Ectodermal cell (in vitro differentiated cells): ENCODE measurements at regions not wholly inside any gene's neighbourhood (a gene's known extent, or its start where the extent isn't known, plus 50 kb on each side); places are given as distances from the start of the nearest gene placed in this dataset.
"Not testable (repeated sequence)": the region's sequence is repeated elsewhere in the genome, so short reads cannot be mapped to it uniquely, and the experiment has no call there.

ENCODE experiments used
- H3K27ac ChIP-seq: 2 replicates; pipeline ENCODE4 v1.7.0; 2013; ENCODE audit warnings: mild to moderate bottlenecking, low read depth, low read length; ENCODE audit not compliant: insufficient read depth, poor library complexity, severe bottlenecking
- H3K27me3 ChIP-seq: 2 replicates; pipeline ENCODE4 v1.7.0; 2013; ENCODE audit warnings: mild to moderate bottlenecking, low read length; ENCODE audit not compliant: insufficient read depth, control insufficient read depth, poor library complexity, severe bottlenecking
- H3K36me3 ChIP-seq: one replicate; pipeline ENCODE4 v1.7.0; 2013; ENCODE audit warnings: low read length; ENCODE audit not compliant: control insufficient read depth, insufficient read depth
- H3K4me1 ChIP-seq: one replicate; pipeline ENCODE4 v1.7.0; 2013; ENCODE audit warnings: low read length; ENCODE audit not compliant: control insufficient read depth, insufficient read depth
- H3K4me3 ChIP-seq: 2 replicates; pipeline ENCODE4 v1.7.0; 2013; ENCODE audit warnings: low read depth, low read length, control low read depth; ENCODE audit not compliant: insufficient read depth
- H3K9me3 ChIP-seq: 2 replicates; pipeline ENCODE4 v1.7.0; 2013; ENCODE audit warnings: mild to moderate bottlenecking, low read length, moderate library complexity; ENCODE audit not compliant: control insufficient read depth
- WGBS, 2 experiments: methylation state at CpG; one replicate each; pipeline ENCODE4 v1.1.7; 2013; ENCODE audit warnings: missing lambda C conversion rate in 2 of 2; 5-methylcytosine and 5-hydroxymethylcytosine counted together

GRCh38 chr15:96183514-96183850 lies 147.0 kb upstream of the NR2F2 start:
- H3K27me3 ChIP-seq = no peaks in the 10 kb centered on the region
- H3K9me3 ChIP-seq = no peaks in the 10 kb centered on the region
- H3K27ac ChIP-seq = peak overlapping the region; percentile 48
- WGBS, 2 experiments = 62 to 64% methylated on average over 4 of the region's 4 CpGs
- H3K4me3 ChIP-seq = no peak overlapping the region
- no peaks in the 10 kb centered on the region for H3K36me3 ChIP-seq
- peaks cover 20% of the 10 kb centered on the region for H3K4me1 ChIP-seq

- Histone ChIP-seq H3K9me3 (no peaks in the 10 kb centered on the region), H3K27ac (peak overlapping the region; percentile 48), H3K4me3 (no peak overlapping the region), H3K36me3 (no peaks in the 10 kb centered on the region), H3K4me1 (peaks cover 20% of the 10 kb centered on the region), H3K27me3 (no peaks in the 10 kb centered on the region)
- 87% methylated on average over 3 of the region's 3 CpGs; no CpG with 5 or more reads in 1 of the 2 experiments for WGBS, 2 experiments
Measured at GRCh38 chr15:96183867-96184266, 146.6 kb upstream of the NR2F2 start.

GRCh38 chr15:96184297-96184696 lies 146.2 kb upstream of the NR2F2 start:
- no peaks in the 10 kb centered on the region for H3K9me3 ChIP-seq
- 100% methylated on average over 2 of the region's 2 CpGs for WGBS, 2 experiments
- no peaks in the 10 kb centered on the region for H3K27me3 ChIP-seq
- no peak overlapping the region for H3K4me3 ChIP-seq
- no peaks in the 10 kb centered on the region for H3K36me3 ChIP-seq
- H3K27ac ChIP-seq = no peak overlapping the region
- H3K4me1 ChIP-seq = peaks cover 20% of the 10 kb centered on the region

- H3K9me3 ChIP-seq = no peaks in the 10 kb centered on the region
- no peak overlapping the region for H3K27ac ChIP-seq
- 96 to 97% methylated on average over 4 of the region's 4 CpGs for WGBS, 2 experiments
- H3K27me3 ChIP-seq = no peaks in the 10 kb centered on the region
- peaks cover 18% of the 10 kb centered on the region for H3K4me1 ChIP-seq
- no peak overlapping the region for H3K4me3 ChIP-seq
- no peaks in the 10 kb centered on the region for H3K36me3 ChIP-seq
Measured at GRCh38 chr15:96186105-96186504, 144.4 kb upstream of the NR2F2 start.

GRCh38 chr15:96187341-96188305 lies 142.9 kb upstream of the NR2F2 start:
- no peaks in the 10 kb centered on the region for H3K27me3 ChIP-seq
- peaks cover 14% of the 10 kb centered on the region for H3K4me1 ChIP-seq
- 88 to 90% methylated on average over 8 to 9 of the region's 10 CpGs for WGBS, 2 experiments
- no peaks in the 10 kb centered on the region for H3K9me3 ChIP-seq
- H3K4me3 ChIP-seq = no peak overlapping the region
- no peak overlapping the region for H3K27ac ChIP-seq
- no peaks in the 10 kb centered on the region for H3K36me3 ChIP-seq

- Histone ChIP-seq H3K27me3 (no peaks in the 10 kb centered on the region), H3K4me3 (no peak overlapping the region), H3K36me3 (no peaks in the 10 kb centered on the region), H3K9me3 (no peaks in the 10 kb centered on the region), H3K27ac (no peak overlapping the region), H3K4me1 (no peaks in the 10 kb centered on the region)
- WGBS, 2 experiments = 100% methylated on average over 1 of the region's 1 CpG
Measured at GRCh38 chr15:96197721-96198120, 132.8 kb upstream of the NR2F2 start.

- Histone ChIP-seq H3K27me3 (no peaks in the 10 kb centered on the region), H3K4me1 (no peaks in the 10 kb centered on the region), H3K4me3 (no peak overlapping the region), H3K27ac (no peak overlapping the region), H3K9me3 (no peaks in the 10 kb centered on the region), H3K36me3 (no peaks in the 10 kb centered on the region)
Measured at GRCh38 chr15:96199111-96199510, 131.4 kb upstream of the NR2F2 start.

- WGBS, 2 experiments = 91 to 95% methylated on average over 8 of the region's 9 CpGs
- Histone ChIP-seq H3K36me3 (no peaks in the 10 kb centered on the region), H3K4me1 (no peaks in the 10 kb centered on the region), H3K27ac (no peak overlapping the region), H3K9me3 (no peaks in the 10 kb centered on the region), H3K27me3 (no peaks in the 10 kb centered on the region), H3K4me3 (no peak overlapping the region)
Measured at GRCh38 chr15:96200357-96200967, 130.0 kb upstream of the NR2F2 start.

GRCh38 chr15:96201696-96202095 lies 128.8 kb upstream of the NR2F2 start:
- no peak overlapping the region for H3K27ac ChIP-seq
- H3K4me3 ChIP-seq = no peak overlapping the region
- 95% methylated on average over 2 of the region's 2 CpGs for whole genome bisulfite sequencing, 2 experiments

GRCh38 chr15:96205588-96205987 lies 124.9 kb upstream of the NR2F2 start:
- not testable (repeated sequence) for H3K27me3 ChIP-seq, H3K9me3 ChIP-seq, H3K4me1 ChIP-seq, H3K27ac ChIP-seq, H3K36me3 ChIP-seq, H3K4me3 ChIP-seq
- no CpG with 5 or more reads among the region's 1 CpG for WGBS, 2 experiments

More at GRCh38 chr15:96201696-96202095, 128.8 kb upstream of the NR2F2 start:
- Histone ChIP-seq H3K36me3 (no peaks in the 10 kb centered on the region), H3K27me3 (no peaks in the 10 kb centered on the region), H3K4me1 (no peaks in the 10 kb centered on the region), H3K9me3 (no peaks in the 10 kb centered on the region)
